ENCODE measurements at regions not wholly inside any gene's neighbourhood (a gene's known extent, or its start where the extent isn't known, plus 50 kb on each side); places are given as distances from the start of the nearest gene placed in this dataset.

DNA sequence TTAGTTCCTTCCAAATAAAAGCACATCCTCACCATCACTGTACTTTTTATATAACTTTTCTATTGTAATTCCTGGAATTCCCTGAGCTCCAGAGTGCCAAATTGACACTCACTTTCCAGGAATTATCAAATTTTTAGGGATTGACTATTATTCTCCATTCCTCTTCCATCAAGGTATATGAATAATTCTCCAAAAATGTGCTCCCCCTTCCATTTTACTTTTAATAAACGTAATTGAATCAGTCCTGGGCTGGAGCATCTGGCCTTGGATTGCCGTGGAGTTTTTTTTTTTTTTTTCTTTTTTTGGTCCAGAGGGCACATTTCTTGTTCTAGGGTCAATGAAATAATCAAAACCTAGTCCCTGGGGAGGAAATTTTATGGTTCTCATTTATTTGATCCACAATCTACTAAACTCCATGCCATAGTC lies 304.3 kb downstream of the CDCA7 start:
- TF ChIP-seq EZH2 (IDR thresholded peaks at IDR 0.05) (no peak), POLR2AphosphoS5 (IDR thresholded peaks at IDR 0.05; ENCODE audit: borderline replicate concordance, low read depth, low read length) (no peak)
